Hepatic stellate cell (primary cell): ENCODE measurements at regions not wholly inside any gene's neighbourhood (a gene's known extent, or its start where the extent isn't known, plus 50 kb on each side); places are given as distances from the start of the nearest gene placed in this dataset.

ENCODE experiments used
- DNase-seq: peaks from one replicate; pipeline ENCODE4 v3.0.0; 2011; ENCODE audit warnings: low spot score

DNA sequence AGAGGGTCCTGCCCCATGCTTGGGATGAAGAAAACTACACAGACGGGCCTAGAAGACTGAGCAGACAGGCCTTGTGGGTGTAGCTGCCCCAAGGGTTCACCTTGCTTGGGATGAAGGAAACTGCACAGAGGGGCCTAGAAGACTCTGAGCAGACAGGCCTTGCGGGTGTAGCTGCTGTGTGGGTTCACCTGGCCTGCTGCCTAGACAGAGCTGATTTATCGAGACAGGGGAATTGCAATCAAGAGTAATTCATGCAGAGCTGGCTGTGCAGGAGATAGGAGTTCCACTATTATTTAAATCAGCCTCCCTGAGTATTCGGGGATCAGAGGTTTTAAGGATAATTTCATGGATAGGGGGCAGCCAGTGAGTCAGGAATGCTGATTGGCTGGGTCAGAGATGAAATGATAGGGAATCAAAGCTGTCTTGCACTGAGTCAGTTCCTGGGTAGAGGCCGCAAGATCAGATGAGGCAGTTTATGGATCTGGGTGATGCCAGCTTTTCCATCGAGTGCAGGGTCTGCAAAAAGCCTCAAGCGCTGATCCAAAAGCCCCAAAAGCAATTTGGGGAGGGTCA is 341.4 kb downstream of the GALR1 start:
- DNase-seq: no peak

DNA sequence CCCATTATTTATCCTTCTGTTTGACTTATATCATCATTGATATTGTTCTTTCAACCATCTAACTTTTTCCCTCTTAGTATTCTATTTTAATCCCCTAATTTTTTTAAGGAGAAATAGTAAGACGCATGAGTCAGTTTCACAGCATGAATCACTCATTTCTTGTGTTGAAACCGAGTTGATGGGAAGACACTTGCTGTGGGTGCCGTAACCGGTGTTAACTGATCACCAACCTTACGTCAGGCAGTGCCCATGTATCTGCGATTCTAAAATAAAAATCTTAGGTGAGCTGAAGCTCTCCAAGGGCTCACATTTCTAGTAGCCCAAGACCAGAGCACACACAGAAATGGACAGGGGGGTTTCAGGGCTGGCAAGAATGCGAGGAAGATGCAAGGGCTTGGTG is 348.1 kb downstream of the GALR1 start:
- DNase-seq: no peak

DNA sequence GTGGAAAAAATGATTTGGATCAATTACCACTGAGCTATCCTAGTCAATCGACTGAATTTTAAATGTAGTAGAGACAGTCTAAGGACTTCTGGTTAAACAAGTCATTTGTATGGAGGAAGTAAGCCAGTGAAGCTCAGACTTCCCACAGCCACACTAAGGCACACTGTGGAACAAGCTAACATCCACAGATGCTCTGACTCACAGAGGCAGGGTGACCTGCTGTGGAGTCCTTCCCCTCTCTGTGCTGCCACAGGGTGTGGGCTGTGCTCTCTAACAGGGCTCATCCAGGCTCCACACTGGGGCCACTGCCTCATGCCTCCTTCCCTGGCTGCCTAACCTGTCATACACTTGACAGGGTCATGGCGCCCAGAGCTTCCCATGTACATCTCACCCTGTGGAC is 351.0 kb downstream of the GALR1 start:
- no peak for DNase-seq

DNA sequence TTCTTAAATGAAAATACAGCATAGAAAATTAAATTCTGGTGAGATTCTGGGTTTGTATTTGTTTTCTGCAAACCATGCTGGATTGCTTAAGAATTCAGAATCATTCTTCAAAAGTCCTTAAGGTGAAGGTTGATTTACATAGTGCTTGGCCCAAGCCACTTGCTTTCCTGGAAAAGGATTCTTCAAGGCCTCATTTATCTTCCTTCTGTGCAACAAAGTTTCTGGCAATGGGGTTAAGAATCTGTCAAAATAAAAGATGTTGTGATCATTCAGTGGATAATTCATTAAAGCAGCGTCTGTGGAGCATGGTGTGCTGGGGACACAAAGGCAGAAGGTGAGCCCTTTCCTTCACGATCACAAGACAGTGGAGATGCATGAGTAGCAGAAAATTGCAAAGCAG is 351.9 kb downstream of the GALR1 start:
- no peak for DNase-seq

DNA sequence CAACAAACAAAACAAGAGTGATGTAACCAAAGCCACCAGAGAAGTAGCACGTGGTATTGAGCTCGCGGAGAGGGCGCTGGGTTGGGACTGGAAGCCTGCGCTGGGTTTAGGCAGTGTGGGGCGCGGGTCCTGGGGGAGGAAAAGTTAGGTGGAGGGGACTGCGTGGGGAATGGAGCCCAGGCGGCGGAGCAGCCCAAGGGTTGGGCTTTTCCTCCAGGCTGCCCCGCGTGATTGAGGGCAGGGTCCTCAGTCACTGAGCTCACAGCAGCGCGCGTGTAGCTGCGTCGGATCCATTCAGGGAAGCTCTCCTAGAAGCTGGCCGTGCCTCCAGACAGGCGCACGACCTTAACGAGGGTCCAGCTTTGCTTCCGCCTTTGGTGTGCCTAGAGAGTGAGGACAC is 357.4 kb downstream of the GALR1 start:
- DNase-seq: no peak

DNA sequence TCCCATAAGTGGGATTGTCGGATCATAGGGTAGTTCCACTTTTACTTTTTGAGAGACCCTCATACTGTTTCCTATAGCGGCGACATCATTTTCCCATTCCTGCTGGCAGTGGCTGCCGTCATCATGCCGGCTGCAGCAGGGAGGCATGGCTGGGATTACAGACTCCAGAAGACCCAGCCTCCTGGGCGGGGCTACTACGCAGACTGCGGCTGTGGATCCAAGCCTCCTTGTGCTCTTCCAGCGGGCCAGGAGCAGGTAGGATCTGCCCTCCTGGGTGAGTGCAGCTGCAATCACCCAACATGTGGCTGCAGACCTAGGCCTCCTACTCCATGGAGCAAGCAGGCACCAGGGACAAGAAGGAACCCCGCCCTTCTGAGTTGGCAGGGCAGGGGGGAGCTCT is 359.2 kb downstream of the GALR1 start:
- no peak for DNase-seq

DNA sequence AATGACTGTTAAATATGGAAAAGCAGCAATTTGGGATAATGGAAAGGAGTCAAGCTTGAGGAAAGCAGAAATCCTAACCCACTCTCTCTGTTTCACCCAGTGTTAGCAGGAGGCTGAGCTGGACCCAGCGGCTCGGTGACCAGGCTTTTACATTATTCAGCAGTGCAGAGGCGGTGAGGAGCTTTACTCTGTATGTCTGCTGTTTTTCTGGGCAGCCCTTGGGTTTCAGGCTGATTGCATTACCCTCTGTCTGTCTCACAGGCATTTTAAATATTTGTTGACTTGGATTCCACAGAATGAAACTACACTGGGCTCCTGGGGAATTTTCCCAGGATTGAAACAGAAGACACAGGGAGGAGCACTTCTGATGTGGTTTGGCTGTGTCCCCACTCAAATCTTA is 368.0 kb downstream of the GALR1 start:
- no peak for DNase-seq

DNA sequence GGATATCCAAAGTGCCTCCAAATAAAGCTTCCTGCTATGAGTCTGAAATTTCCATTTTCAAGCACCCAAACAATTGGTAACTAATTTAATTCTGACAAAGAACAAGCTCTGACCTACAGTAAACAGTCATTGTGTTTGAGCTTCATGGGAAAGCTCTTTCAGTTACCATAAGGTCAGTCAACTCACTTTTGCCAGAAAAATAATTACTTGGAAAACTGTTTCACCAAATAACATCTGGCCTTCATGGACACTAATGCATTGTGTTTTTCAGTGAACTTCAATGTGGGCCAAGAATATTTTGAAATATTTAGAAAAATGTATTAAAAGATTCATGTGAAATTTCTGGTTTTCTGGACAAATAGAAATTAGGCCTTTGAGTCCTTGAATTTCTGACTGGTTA is 369.9 kb downstream of the GALR1 start:
- no peak for DNase-seq

DNA sequence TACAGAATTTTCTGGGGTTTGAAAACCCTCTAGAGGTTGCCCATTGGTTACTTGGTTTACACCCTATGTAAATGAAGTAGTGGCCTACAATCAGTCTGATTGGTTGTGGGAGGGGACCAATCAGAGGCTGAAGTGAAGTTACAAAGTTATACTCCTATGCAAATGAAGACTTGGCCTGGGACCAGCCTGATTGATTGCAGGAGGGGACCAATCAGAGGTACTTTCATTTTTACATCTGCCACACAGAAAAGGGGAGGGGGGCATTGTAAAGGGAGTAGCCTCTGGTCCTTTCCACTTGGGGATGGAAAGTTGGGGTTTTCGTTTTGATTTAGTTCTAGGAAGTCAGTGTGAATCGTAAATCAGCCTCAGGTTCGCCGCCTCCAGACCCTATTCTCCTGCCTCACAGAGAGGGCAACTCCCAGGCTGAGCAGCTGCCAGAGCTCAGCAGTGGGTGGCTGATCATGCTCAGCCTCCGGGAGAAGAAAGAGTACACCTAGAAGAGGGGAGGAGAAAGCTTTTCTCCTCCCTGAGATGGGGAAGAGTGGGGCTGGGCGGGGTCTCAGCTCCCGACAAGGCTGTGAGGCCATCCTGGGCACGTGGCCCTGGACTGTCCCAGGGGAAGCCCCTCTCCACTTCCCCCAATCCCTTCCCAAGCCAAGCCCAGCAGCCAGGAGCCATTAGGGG is 372.5 kb downstream of the GALR1 start:
- DNase-seq: no peak

DNA sequence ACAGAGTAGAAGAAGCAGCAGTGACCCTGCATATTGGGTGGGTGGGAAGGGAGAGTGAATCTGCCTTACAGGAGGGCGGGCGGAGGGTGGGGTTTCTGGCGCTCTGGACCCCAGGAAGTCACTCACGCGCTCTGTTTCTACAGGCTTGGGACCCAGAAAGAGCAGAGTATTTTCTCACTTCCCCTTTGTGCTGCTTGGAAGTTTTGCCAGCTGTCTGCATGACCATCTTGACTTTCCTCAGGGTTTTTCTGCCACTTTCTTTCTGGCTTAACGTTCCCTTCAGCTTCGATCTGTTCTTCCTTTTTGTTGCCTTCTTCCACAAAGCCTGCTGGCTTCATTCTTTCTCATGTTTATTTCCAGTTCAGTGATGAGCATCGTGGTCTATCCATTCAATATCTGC is 383.1 kb downstream of the GALR1 start:
- DNase-seq: no peak

DNA sequence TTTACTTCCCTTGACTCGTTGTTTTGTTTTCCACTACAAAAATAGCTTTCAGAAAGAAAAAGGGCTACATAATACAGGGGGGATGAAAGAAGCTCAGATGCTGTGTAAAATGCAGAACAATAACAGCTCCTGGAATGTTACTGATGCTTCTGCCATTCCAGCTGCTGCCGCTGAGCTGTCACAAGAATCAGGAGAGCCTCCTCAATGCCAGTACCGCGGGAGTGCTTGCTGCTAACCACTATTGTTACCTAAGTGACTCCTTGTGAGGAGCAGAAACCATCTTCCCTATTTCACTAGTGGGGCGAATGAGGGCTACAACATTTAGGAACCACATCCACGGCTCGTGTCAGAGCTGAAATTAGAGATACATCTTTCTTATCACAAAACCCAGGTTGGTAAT is 384.8 kb downstream of the GALR1 start:
- DNase-seq: no peak

DNA sequence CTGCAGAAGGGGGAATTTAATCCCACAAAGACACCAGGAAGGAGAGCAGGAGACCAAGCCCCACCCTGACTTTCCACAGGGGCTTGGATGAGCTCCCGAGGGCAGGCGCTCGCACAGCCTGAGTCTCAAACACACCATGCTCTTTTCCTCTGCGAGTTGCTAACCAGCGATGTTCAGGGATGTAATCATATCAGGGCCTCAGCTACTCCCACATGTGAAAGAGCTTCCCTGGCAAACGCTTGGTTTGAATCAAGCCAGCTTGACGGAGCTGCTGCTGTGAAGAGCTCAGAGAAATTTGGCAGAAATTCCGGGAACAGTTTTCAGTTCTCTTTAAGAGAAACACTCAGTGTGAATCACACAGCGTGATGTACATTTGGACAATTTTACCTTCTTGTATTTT is 385.8 kb downstream of the GALR1 start:
- no peak for DNase-seq

DNA sequence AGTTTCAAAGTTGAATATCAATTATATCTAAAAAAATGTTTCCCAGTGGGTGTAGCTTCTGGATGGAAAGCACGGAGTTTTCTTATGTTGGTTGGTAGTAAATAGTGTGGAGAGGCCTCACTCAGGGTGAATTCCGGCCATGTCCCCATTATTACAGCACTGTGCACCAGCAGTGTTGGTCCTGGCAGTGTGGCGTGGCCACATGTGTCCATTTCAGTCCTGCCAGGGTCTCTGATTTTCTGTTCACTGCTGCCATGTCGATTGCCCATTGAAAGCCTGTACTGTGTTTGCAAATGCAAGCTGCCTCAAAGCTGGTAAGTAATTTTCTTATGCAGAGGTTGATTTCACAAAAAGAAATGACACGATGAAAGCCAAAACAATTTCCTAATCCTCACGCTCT is 386.2 kb downstream of the GALR1 start:
- DNase-seq: no peak

DNA sequence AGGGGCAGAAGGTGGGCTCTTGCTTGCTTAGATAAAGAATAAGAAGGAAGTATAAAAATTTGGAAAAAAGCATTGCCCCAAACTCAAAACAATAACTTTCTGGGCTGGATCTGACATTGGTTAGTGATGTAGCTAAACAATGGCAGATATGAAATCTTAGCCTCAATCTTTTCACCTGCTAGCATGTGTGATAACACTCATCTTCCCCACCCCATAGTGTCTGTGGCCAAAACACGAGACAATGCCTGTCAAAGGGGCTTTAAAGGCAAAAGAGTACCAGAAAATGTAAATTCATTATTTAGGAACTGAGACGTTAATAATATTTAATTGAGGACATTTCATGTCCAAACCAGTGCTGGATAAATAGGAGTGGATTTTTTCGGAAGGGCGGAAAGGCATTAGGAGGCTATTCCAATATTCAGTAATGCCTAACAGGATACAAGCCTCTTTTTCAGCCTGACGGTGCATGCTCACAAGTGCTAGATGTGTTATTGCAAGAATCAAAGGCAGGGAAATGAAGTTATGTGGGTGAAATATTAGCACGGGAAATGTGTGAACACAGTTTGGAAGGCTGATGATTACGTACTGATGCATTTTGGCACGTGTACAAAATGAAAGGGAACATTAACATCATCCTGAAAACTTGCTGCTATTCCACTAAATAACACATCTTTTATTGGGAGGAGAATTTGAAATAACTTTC is 395.7 kb downstream of the GALR1 start:
- DNase-seq: no peak

DNA sequence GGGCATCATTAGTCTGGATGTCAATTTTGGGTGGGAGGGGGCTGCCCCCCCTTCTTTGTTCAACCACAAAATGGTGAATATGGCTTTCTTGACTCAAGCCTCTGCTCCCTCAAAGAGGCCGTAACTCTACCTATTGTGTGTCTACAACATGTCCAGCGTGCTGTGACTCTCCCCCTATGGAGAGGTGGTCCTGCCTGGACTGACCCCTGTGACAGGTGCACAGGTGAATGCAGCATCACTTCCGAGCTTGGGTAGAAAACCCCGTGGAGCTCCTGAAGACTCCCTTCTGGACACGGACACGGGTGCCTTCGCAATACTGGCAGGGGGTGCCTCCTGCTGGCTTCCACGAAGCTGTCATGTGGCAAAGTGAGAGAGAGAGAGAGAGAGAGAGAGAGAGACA is 397.8 kb downstream of the GALR1 start:
- DNase-seq: no peak

DNA sequence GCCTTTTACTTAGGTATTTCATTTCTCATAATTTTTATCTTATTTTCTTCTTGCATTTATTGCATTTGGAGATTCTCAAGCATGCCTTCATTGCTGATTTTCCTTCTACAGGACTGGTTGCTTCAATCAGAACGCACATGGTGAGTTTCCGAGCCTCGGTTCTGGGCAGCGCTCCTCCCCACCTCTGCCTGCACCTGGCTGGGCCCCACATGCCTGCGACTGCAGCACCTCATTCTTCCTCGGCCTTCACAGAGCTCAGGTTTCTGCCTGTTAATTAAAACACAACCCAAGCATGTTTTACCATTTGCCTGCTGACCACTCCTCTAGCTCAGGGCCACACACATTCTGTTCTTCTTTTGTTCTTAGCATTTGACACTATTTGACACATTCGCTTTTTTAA is 398.8 kb downstream of the GALR1 start:
- no peak for DNase-seq

DNA sequence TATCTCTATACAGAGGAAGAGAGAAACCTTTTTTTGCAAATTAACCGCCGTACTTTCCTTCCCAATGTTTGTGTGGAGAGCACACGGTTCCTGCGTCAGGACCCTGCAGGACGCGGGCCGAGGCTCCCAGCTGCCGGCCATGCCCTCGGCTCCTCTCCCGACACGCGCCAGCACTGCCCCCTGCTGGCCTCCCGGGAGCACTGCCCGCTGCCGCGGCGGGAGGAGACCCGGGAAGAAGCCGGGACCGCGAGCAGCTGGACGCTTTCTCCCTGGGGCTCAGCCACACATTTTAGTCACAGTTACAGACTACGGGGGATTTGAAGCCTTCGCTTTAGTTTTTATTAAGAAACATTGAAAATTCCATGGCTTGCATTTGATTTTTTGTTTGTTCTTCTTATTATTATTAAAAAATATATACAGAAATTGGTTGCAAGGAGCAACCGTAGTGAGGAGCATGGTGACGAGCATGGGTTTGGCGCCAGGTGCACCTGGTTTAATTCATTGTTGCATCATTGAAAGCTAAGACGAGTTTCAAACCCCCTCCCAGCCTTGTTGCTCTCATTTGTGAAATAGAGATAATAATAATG is 401.2 kb downstream of the GALR1 start:
- peak; percentile 18 for DNase-seq

DNA sequence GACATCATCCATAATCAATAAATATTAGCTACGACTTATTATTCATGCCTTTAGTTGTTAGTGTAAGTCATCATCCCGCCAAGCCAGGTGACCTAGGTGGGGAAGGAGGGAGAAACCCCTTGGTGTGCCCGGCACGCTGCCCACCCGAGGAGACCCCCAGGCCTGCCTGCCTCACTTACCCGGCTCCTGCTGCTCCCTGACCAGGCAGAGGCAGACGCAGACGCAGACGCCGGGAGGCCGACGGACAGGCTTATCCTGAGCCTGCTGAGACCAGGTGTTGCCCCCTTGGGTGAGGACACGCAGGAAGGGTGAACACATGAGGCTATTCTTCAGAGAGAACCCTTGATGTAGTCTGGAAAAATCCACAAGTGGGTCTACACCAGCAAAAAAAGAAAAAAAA is 401.8 kb downstream of the GALR1 start:
- no peak for DNase-seq

DNA sequence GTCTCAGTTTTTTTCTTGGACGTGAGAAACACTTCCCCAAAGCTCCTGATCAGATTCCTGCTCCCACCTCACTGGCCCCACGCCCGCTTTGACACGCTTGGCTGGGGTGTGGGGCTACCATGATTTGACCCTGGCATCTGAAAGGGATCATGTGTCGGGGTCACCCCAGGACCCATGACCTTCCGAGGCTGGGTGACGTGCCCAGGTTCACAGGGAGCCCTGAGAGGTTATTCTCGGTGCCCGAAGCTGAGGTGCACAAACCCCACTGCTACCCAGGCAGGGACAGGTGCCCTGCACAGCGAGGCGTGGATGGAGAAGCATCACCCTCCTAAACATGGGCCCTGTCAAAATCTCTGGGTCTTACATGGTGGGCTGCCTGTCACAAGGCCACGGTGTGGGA is 404.1 kb downstream of the GALR1 start:
- DNase-seq: no peak

DNA sequence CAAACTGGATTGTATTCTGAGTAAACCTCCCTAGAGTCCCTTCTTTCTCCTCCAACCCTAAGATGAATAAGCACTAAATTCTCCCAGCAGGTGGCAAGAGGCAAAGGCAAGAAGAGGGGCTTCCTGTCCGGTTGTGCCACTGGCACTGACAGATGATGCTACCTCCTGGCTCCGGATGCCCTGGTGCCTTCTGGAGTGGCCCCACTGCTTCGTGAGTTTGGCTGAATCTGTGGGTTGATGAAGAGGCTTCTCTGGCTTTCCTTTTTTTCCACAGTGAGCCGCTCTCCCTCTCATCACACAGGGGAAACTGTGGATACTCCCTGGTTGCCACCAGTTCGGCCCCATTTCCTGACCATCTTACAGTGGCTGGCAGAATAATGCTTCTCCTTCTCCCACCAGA is 404.7 kb downstream of the GALR1 start:
- DNase-seq: no peak

DNA sequence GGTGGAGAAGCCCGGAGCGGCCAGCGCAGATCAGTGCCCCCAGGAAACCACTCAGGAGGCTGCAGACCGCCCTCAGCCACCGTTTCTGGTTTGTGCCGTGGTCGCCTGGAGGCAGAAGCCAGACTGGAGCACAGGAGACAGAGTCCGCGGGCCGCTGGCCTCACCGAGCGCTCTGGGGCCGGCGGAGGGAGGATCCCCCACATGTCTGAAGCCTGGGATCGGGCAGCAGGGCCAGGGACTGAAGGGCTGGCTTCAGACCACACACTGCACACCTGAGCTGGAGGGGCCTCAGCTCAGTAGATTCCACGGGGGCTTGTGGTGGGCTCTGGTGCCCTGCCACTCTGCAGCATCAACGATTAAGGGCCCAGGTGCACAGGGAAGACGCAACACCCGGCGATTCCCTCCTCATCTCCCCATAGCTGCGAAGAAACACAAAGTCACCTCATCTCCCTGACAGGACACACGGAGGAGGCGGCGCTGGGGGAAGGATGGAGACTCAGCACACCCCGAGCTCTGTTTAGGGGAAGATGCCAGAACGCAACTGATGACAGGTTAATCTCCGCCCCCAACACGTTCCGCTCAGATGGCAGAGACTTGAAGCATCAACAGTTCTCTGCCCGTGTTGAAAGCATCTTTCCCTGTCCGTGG is 408.1 kb downstream of the GALR1 start:
- no peak for DNase-seq

DNA sequence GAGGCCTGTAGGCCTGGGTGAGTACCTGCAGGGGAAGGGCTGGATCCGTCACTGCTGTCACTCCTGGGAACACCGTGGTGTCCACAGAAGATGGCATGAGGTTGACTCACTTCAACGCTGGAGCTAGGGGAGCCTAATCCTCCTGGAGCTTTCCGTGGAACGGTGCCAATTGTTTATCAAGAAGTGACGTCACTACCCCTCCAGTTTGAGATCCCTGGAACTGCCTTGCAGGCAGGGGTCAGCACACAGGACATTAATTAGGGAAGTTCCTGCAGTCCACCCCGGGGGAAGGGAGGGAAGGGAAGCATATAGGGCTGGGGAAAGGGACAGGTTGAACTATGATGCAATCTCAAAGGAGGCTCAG is 408.6 kb downstream of the GALR1 start:
- DNase-seq: no peak
